A673 (cell line): ENCODE measurements at regions not wholly inside any gene's neighbourhood (a gene's known extent, or its start where the extent isn't known, plus 50 kb on each side); places are given as distances from the start of the nearest gene placed in this dataset.
A peak's percentile ranks its signal among the peaks of the same experiment; 100 is the strongest.

Source experiments
- BruUV-seq: library from RNA; stranded (reverse); fragments of 400-500 nt; replicated peaks from 2 replicates; lab custom pipeline; 2021; lab: Mats Ljungman, UMichigan
- CTCF ChIA-PET: fragments of 300-600 bp; sonication (Branson Sonifier 250); formaldehyde crosslinking; loops from one replicate; lab custom pipeline; 2022; ENCODE audit warnings: antibody characterized with exemption; lab: Charles Lee
- POLR2A ChIA-PET: fragments of 300-600 bp; sonication (Branson Sonifier 250); formaldehyde crosslinking; loops from one replicate; lab custom pipeline; 2022; ENCODE audit warnings: antibody characterized with exemption; ENCODE audit not compliant: low non-redundant PET; lab: Charles Lee
- DNase-seq: peaks from one replicate; pipeline ENCODE4 v3.0.0-alpha.2; 2015; ENCODE audit warnings: low spot score
- H3K27ac ChIP-seq: fragments of 200-600 bp; sonication (generic); 2 replicates; pipeline ENCODE4 v1.5.1; 2016; ENCODE audit warnings: mixed run types, low read depth, mild to moderate bottlenecking, mixed read lengths, antibody characterized with exemption, low read length; ENCODE audit not compliant: poor library complexity, severe bottlenecking
- H3K27me3 ChIP-seq: fragments of 200-600 bp; sonication (generic); replicated peaks from 2 replicates; pipeline ENCODE4 v1.6.1; 2017; ENCODE audit warnings: mixed run types, low read depth, mild to moderate bottlenecking, mixed read lengths, antibody characterized with exemption, low read length; ENCODE audit not compliant: insufficient read depth, poor library complexity
- H3K36me3 ChIP-seq: fragments of 200-600 bp; sonication (generic); 2 replicates; pipeline ENCODE4 v1.6.1; 2016; ENCODE audit warnings: mixed run types, mild to moderate bottlenecking, mixed read lengths, antibody characterized with exemption, low read length; ENCODE audit not compliant: insufficient read depth, poor library complexity, severe bottlenecking
- H3K4me1 ChIP-seq: fragments of 200-600 bp; sonication (generic); 2 replicates; pipeline ENCODE4 v1.6.1; 2017; ENCODE audit warnings: mixed run types, mild to moderate bottlenecking, mixed read lengths, antibody characterized with exemption, low read length; ENCODE audit not compliant: insufficient read depth, poor library complexity, severe bottlenecking
- H3K4me3 ChIP-seq: fragments of 200-600 bp; sonication (generic); 2 replicates; pipeline ENCODE4 v1.5.1; 2016; ENCODE audit warnings: low read depth, mixed run types, mild to moderate bottlenecking, mixed read lengths, low read length; ENCODE audit not compliant: poor library complexity, severe bottlenecking
- H3K9me3 ChIP-seq: fragments of 200-600 bp; sonication (generic); 2 replicates; pipeline ENCODE4 v1.6.1; 2016; ENCODE audit warnings: mixed run types, low read depth, mild to moderate bottlenecking, mixed read lengths, antibody characterized with exemption, low read length; ENCODE audit not compliant: poor library complexity, severe bottlenecking
- CTCF ChIP-seq: fragments of 300-800, 200-600 bp; sonication (generic); conservative IDR thresholded peaks from 2 replicates; pipeline ENCODE4 v1.5.1; 2017; ENCODE audit warnings: low read depth, mild to moderate bottlenecking, antibody characterized with exemption, low read length, moderate library complexity, mixed read lengths
- EZH2 ChIP-seq: fragments of 200-600 bp; sonication (generic); IDR thresholded peaks from 2 replicates; pipeline ENCODE4 v1.6.1; 2017; ENCODE audit warnings: borderline replicate concordance, low read depth, mild to moderate bottlenecking, mixed read lengths, antibody characterized with exemption, low read length; ENCODE audit not compliant: poor library complexity, severe bottlenecking
- intact Hi-C: fragments of 100-400 bp; cut with micrococcal nuclease; formaldehyde crosslinking; loops from one replicate; pipeline ENCODE4 v1.10.0; 2022; ENCODE audit not compliant: unreplicated experiment

GRCh38 chr12:89231686-89232085, 120.6 kb downstream of the DUSP6 start:
- no peak overlapping the region for H3K4me3 ChIP-seq
- H3K27me3 ChIP-seq, result no peaks in the 10 kb centered on the region
- CTCF ChIA-PET, result no interaction called here
- no peak for TF ChIP-seq EZH2
- no peak for DNase-seq
- POLR2A ChIA-PET, result no interaction called here
- BruUV-seq, result no TSS peak
- peaks cover 54% of the 10 kb centered on the region for H3K4me1 ChIP-seq
- no peaks in the 10 kb centered on the region for H3K9me3 ChIP-seq
- no peaks in the 10 kb centered on the region for H3K36me3 ChIP-seq
- peak overlapping the region; percentile 8 for H3K27ac ChIP-seq
- intact Hi-C loops, result no loop called here

- Histone ChIP-seq H3K27me3 (no peaks in the 10 kb centered on the region), H3K27ac (peak overlapping the region; percentile 5), H3K4me3 (no peak overlapping the region), H3K4me1 (peaks cover 48% of the 10 kb centered on the region), H3K36me3 (no peaks in the 10 kb centered on the region), H3K9me3 (no peaks in the 10 kb centered on the region)
- DNase-seq, result peak; percentile 72
- ChIA-PET POLR2A (no interaction called here), CTCF (no interaction called here)
- BruUV-seq, result no TSS peak
- intact Hi-C loops, result no loop called here
- TF ChIP-seq CTCF, result no peak
- TF ChIP-seq EZH2, result no peak
Measured at GRCh38 chr12:89230376-89231315, 121.7 kb downstream of the DUSP6 start.

- no peak for DNase-seq
- CTCF ChIA-PET, result no interaction called here
- Histone ChIP-seq H3K4me3 (no peak overlapping the region), H3K27ac (no peak overlapping the region), H3K4me1 (peaks cover 43% of the 10 kb centered on the region), H3K9me3 (no peaks in the 10 kb centered on the region), H3K27me3 (no peaks in the 10 kb centered on the region), H3K36me3 (no peaks in the 10 kb centered on the region)
- no TSS peak for BruUV-seq
- intact Hi-C loops, result no loop called here
- TF ChIP-seq EZH2, result no peak
- POLR2A ChIA-PET, result no interaction called here
Measured at GRCh38 chr12:89228491-89228890, 123.8 kb downstream of the DUSP6 start.

- ChIA-PET CTCF (no interaction called here), POLR2A (no interaction called here)
- DNase-seq, result no peak
- no TSS peak for BruUV-seq
- H3K4me1 ChIP-seq, result peaks cover 43% of the 10 kb centered on the region
- no peak overlapping the region for H3K27ac ChIP-seq
- TF ChIP-seq CTCF (no peak), EZH2 (no peak)
- H3K4me3 ChIP-seq, result no peak overlapping the region
- intact Hi-C loops, result no loop called here
- no peaks in the 10 kb centered on the region for H3K9me3 ChIP-seq
- no peaks in the 10 kb centered on the region for H3K27me3 ChIP-seq
- no peaks in the 10 kb centered on the region for H3K36me3 ChIP-seq
Measured at GRCh38 chr12:89227774-89228173, 124.5 kb downstream of the DUSP6 start.
